ENCODE measurements at regions not wholly inside any gene's neighbourhood (a gene's known extent, or its start where the extent isn't known, plus 50 kb on each side); places are given as distances from the start of the nearest gene placed in this dataset.

DNA sequence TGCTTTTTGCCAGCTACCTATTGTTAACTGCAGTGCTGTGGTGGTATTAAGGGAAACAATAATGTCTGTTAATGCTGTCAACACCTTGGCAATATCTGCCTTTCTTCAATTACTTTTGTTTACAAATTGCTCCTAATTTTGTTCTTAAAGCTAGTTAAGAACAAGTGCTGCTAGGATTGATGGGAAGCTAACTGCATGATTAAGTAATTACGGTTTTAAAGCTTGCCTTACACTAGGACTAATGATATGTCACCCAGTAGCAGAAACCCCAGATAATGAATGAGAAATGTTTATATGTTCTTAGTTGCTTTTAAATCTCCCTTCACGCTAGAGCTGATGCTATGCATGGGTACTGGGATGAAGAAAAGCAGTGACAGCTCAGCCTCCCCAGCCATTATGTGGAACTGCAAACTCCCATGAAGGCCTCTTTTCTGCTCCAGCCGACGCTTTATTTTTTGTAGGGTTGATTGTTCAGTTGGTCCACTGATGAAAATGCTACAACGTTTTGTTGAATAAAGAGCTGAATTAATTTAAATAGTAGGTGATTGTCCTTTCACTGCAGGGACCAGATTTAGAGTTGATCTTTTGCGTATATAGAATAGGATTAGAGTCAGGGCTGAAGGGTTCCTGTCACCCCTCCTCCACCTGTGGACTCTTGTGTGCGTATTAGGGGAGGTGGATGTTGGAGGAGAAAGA, 610.5 kb downstream of the TFAP2B start:
- TF ChIP-seq, protein P1, sequence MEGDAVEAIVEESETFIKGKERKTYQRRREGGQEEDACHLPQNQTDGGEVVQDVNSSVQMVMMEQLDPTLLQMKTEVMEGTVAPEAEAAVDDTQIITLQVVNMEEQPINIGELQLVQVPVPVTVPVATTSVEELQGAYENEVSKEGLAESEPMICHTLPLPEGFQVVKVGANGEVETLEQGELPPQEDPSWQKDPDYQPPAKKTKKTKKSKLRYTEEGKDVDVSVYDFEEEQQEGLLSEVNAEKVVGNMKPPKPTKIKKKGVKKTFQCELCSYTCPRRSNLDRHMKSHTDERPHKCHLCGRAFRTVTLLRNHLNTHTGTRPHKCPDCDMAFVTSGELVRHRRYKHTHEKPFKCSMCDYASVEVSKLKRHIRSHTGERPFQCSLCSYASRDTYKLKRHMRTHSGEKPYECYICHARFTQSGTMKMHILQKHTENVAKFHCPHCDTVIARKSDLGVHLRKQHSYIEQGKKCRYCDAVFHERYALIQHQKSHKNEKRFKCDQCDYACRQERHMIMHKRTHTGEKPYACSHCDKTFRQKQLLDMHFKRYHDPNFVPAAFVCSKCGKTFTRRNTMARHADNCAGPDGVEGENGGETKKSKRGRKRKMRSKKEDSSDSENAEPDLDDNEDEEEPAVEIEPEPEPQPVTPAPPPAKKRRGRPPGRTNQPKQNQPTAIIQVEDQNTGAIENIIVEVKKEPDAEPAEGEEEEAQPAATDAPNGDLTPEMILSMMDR (IDR thresholded peaks at IDR 0.05; ENCODE audit: low read depth, low read length): no peak
- H3K4me3 ChIP-seq (replicated peaks in 1 of 2; ENCODE audit: low read depth in 2 of 2, low read length in 2 of 2): no peak overlapping the region
- no peak for DNase-seq (ENCODE audit: low read depth in 2 of 2)

DNA sequence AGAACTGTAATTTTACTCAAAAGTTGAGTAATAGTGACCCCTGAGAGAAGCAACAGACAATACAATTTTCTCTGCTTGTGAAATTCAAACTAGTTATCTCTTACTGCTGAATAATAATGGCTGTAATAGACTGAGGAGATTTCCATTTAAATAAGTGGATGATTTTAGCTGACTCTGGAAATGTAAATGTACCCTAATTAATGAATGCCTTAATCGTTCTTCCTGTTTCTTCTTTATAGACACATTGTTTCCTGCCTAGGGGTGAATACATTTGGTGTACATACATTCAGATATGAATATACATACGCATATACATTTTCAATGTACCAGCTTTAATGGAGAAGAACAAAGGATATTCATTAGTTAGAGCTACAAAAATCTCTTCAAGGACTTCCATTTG, 611.9 kb downstream of the TFAP2B start:
- TF ChIP-seq, protein P1 (IDR thresholded peaks at IDR 0.05; ENCODE audit: low read depth, low read length): no peak
- H3K4me3 ChIP-seq (replicated peaks in 1 of 2; ENCODE audit: low read depth in 2 of 2, low read length in 2 of 2): no peak overlapping the region
- no peak for DNase-seq (ENCODE audit: low read depth in 2 of 2)

DNA sequence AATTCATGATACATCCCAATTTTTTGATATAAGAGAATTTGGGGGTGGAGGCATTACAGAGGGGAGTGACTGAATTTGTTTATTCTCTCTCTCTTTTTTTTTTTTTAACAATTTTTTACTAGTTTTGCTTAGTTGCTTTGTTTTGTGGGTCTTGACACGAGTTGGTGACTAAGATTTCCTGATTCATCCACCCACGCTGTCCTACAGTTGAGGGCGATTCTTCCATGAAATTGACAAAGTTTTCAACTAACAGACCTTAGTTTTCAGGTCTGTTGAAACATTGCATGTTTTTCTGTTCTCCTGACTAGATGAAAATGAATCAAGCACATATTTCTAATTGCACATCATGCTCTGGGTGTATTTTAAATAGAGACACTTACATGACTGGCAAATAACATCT, 613.8 kb downstream of the TFAP2B start:
- TF ChIP-seq, protein P1 (IDR thresholded peaks at IDR 0.05; ENCODE audit: low read depth, low read length): no peak
- H3K4me3 ChIP-seq (replicated peaks in 1 of 2; ENCODE audit: low read depth in 2 of 2, low read length in 2 of 2): no peak overlapping the region
- no peak for DNase-seq (ENCODE audit: low read depth in 2 of 2)

DNA sequence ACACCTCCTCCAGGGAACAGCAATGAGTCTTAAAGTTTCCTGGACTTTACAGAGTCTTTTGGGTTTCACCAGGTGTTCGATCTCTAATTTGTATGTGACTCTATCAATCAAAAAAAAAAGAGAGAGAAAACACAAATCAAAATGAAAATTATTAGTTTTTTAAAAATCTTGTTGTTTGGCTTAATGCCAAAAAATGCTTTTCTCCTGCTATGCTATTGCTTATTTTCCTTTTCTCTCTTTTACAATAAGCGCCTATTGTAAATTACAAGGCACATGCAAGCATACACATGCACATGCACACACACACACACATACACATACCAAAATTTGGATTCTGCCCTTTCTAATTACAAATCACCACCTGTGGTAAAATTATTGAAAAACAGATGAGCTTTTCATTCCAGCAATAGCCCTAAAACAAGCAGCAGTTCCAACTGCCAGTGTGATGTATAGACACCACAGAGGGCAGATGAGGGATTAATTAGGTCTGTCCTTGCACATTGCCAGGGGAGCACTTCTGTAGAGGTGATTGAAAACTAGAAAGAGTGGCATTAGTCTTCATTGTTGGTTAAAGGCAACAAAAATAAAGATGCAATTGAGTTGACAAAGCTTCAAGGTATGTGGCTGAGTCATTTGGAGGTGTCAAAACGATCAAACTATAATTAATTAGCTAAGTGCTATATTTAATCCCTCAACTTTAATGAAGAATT, 631.7 kb downstream of the TFAP2B start:
- no peak for DNase-seq (ENCODE audit: low read depth in 2 of 2)
- no peak overlapping the region for H3K4me3 ChIP-seq (replicated peaks in 1 of 2; ENCODE audit: low read depth in 2 of 2, low read length in 2 of 2)
- TF ChIP-seq, protein P1 (IDR thresholded peaks at IDR 0.05; ENCODE audit: low read depth, low read length): no peak

DNA sequence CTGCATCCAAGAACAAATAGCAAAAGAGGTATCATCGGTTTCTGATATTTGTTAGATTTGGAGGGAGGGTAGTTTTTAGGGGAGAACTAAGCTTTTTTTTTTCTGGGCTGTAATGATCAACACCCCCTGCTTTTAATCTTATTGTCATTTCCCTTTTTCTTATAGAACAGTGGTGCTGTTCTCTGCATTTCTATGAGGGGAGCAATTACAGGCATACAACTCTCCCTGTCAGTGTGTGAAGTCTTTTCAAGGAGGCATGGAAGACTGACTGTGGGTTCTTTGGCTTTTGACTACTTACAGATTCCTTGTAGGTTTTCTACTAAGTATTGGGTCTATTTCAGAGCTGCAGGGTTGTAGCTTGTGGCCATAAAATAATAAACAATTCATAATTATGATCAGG, 632.3 kb downstream of the TFAP2B start:
- TF ChIP-seq, protein P1 (IDR thresholded peaks at IDR 0.05; ENCODE audit: low read depth, low read length): no peak
- H3K4me3 ChIP-seq (replicated peaks in 1 of 2; ENCODE audit: low read depth in 2 of 2, low read length in 2 of 2): no peak overlapping the region
- DNase-seq (ENCODE audit: low read depth in 2 of 2): no peak

DNA sequence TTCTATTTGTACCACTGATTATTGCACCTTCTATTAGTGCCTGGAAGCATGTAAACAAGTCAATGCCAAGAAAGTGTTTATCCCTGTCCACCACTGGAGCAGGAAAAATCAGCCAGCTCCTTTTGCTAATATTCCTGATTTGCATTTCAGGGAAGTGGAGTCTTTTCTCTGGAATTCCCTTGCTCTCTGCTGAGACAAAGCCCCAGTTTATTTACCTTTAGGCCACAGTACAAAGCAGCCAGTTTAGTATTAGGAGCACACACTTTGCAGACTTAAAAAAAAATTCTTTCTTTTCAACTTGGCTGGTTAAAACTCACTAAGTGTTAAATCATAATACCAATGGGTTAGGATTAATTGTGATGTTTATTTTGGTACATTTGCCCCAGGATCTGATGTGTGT, 631.1 kb downstream of the PKHD1 start:
- TF ChIP-seq, protein P1 (IDR thresholded peaks at IDR 0.05; ENCODE audit: low read depth, low read length): no peak
- no peak overlapping the region for H3K4me3 ChIP-seq (replicated peaks in 1 of 2; ENCODE audit: low read depth in 2 of 2, low read length in 2 of 2)
- no peak for DNase-seq (ENCODE audit: low read depth in 2 of 2)
